ENCODE measurements at regions not wholly inside any gene's neighbourhood (a gene's known extent, or its start where the extent isn't known, plus 50 kb on each side); places are given as distances from the start of the nearest gene placed in this dataset.

GRCh38 chr1:228548788-228549187, 61.6 kb downstream of the RNF187 start:
- no peak overlapping the region for H3K4me2 ChIP-seq (ENCODE audit: low read depth, low read length)
- no TSS peak for BruUV-seq (replicated peaks)

More at GRCh38 chr1:228548788-228549187, 61.6 kb downstream of the RNF187 start:
- H3K9ac ChIP-seq (ENCODE audit: insufficient read depth, low read depth, low read length) = no peak overlapping the region
- no peak for TF ChIP-seq RFX1 (IDR thresholded peaks at IDR 0.05)
- no peak for TF ChIP-seq FOXP4 (CRISPR knock-in tag; IDR thresholded peaks at IDR 0.05)
- no peak for TF ChIP-seq ATF1 (CRISPR knock-in tag; IDR thresholded peaks at IDR 0.05)
- no peak for TF ChIP-seq ZNF274 (CRISPR knock-in tag; IDR thresholded peaks at IDR 0.05)
- TF ChIP-seq ZNF275 (CRISPR knock-in tag; IDR thresholded peaks at IDR 0.05; ENCODE audit: borderline replicate concordance) = no peak
- TF ChIP-seq JUND (CRISPR knock-in tag; IDR thresholded peaks at IDR 0.05) = no peak
- TF ChIP-seq ZNF451 (CRISPR knock-in tag; IDR thresholded peaks at IDR 0.05) = no peak
- no peak for TF ChIP-seq HHEX (CRISPR knock-in tag; IDR thresholded peaks at IDR 0.05)
- TF ChIP-seq ZNF629 (CRISPR knock-in tag; conservative IDR thresholded peaks at IDR 0.05) = no peak
- TF ChIP-seq THYN1 (CRISPR knock-in tag; IDR thresholded peaks at IDR 0.05; ENCODE audit: borderline replicate concordance, low read depth) = no peak
- WGBS (ENCODE audit: low lambda C conversion rate) = 8% methylated on average over 2 of the region's 2 CpGs
- peaks cover 0 to 37% of the 10 kb centered on the region in 2 experiments; a peak in 3 of 5 replicates for H3K27me3 ChIP-seq (ENCODE audit: control insufficient read depth in 1 of 2, insufficient read depth in 2 of 2, low read length in 2 of 2)
- in situ Hi-C loops (cut with HindIII; ENCODE audit: extremely low pct_ligation_motif_present, low pct_unique_long_range_greater_than_20kb) = no loop called here
- ChIA-PET CTCF (ENCODE audit: low intra/inter-chr PET ratio, low total read pairs) (no interaction called here), POLR2A (no interaction called here)
- no peaks in the 10 kb centered on the region for H3K79me2 ChIP-seq (ENCODE audit: insufficient read depth, low read length)
- intact Hi-C loops (cut with micrococcal nuclease; ENCODE audit: unreplicated experiment) = no loop called here
- no peaks in the 10 kb centered on the region for H3K4me1 ChIP-seq (ENCODE audit: insufficient read depth, low read length)
- H3K36me3 ChIP-seq (replicated peaks in 1 of 2; ENCODE audit: control insufficient read depth in 1 of 2, insufficient read depth in 2 of 2, low read length in 2 of 2) = no peaks in the 10 kb centered on the region
- no peaks in the 10 kb centered on the region for H4K20me1 ChIP-seq (ENCODE audit: insufficient read depth, low read length)
- no peak overlapping the region for H2AFZ ChIP-seq (ENCODE audit: low read length)
- FAIRE-seq = no peak
- no peaks in the 10 kb centered on the region for H3K9me3 ChIP-seq (ENCODE audit: low read length)
- no peak overlapping the region for H3K4me3 ChIP-seq (replicated peaks in 1 of 3; ENCODE audit: insufficient read depth in 1 of 3, low read depth in 2 of 3, low read length in 3 of 3)
- no peak overlapping the region for H3K27ac ChIP-seq (ENCODE audit: extremely low read length, insufficient read depth, low read length)
- no peak for ATAC-seq
- no peak for DNase-seq (ENCODE audit: low spot score)
